OCI-LY3 (cell line): ENCODE measurements at regions not wholly inside any gene's neighbourhood (a gene's known extent, or its start where the extent isn't known, plus 50 kb on each side); places are given as distances from the start of the nearest gene placed in this dataset.

ENCODE experiments used
- CTCF ChIP-seq: fragments of 200-600, 300-600 bp; sonication (generic); IDR thresholded peaks from 2 replicates; pipeline ENCODE4 v1.5.1; 2014; ENCODE audit warnings: antibody characterized with exemption, low read length, low read depth
- EZH2phosphoT487 ChIP-seq: fragments of 200-600 bp; shearing (Covaris generic); IDR thresholded peaks from 2 replicates; pipeline ENCODE4 v1.6.1; 2018; ENCODE audit warnings: antibody characterized with exemption, mixed run types, low read depth

GRCh38 chr3:177905173-177906125, 630.8 kb upstream of the KCNMB2 start:
- TF ChIP-seq EZH2phosphoT487 (no peak), CTCF (no peak)
